CD4-positive, alpha-beta T cell (primary cell): ENCODE measurements at regions not wholly inside any gene's neighbourhood (a gene's known extent, or its start where the extent isn't known, plus 50 kb on each side); places are given as distances from the start of the nearest gene placed in this dataset.

Experiments
- ATAC-seq: fragments of 200-7000 bp; cut with Tn5 transposase; one replicate; pipeline ENCODE4 v1.10.0; 2022; ENCODE audit warnings: mild to moderate bottlenecking; ENCODE audit not compliant: poor library complexity
- CTCF ChIA-PET: fragments of 350-600 bp; sonication (Branson Sonifier 250); formaldehyde crosslinking; loops from one replicate; lab custom pipeline; 2021; ENCODE audit warnings: antibody characterized with exemption, inconsistent platforms; lab: Charles Lee
- POLR2A ChIA-PET: fragments of 350-600 bp; sonication (Branson Sonifier 250); formaldehyde crosslinking; loops from one replicate; lab custom pipeline; 2021; ENCODE audit warnings: antibody characterized with exemption, inconsistent platforms; lab: Charles Lee
- DNase-seq, 14 experiments: peaks; one replicate each; pipeline ENCODE4 v3.0.0-alpha.2; 2013 to 2020; ENCODE audit warnings: mixed read lengths in 2 of 14
- H3K27ac ChIP-seq, 2 donors: one replicate each; pipeline versions ENCODE4 v1.5.1 to v1.7.0; 2013; ENCODE audit warnings: low read length in 2 of 2, low read depth in 1 of 2, mild to moderate bottlenecking in 1 of 2
- H3K27me3 ChIP-seq, 2 experiments: 1 replicate in 1 of 2; 2 replicates in 1 of 2; pipeline versions ENCODE4 v1.6.1 to v1.7.0; 2013; ENCODE audit warnings: low read length in 2 of 2, control low read depth in 1 of 2, mild to moderate bottlenecking in 1 of 2, moderate library complexity in 1 of 2; ENCODE audit not compliant: insufficient read depth in 2 of 2, control insufficient read depth in 1 of 2
- H3K36me3 ChIP-seq: one replicate; pipeline ENCODE4 v1.6.1; 2013; ENCODE audit warnings: low read length, control low read depth; ENCODE audit not compliant: insufficient read depth
- H3K4me1 ChIP-seq: one replicate; pipeline ENCODE4 v1.6.1; 2013; ENCODE audit warnings: low read length, control low read depth; ENCODE audit not compliant: insufficient read depth
- H3K4me3 ChIP-seq: one replicate; pipeline ENCODE4 v1.5.1; 2013; ENCODE audit warnings: mild to moderate bottlenecking, low read length, moderate library complexity
- H3K9me3 ChIP-seq, 2 experiments: 1 replicate in 1 of 2; 2 replicates in 1 of 2; pipeline versions ENCODE4 v1.6.1 to v1.7.0; 2013; ENCODE audit warnings: low read length in 2 of 2, mild to moderate bottlenecking in 2 of 2, control low read depth in 1 of 2, moderate library complexity in 1 of 2; ENCODE audit not compliant: control insufficient read depth in 1 of 2, insufficient read depth in 1 of 2
- H3K27ac Mint-ChIP-seq: one replicate; pipeline ENCODE4 v1.8.0; 2020; ENCODE audit warnings: mixed read lengths
- H3K27me3 Mint-ChIP-seq: one replicate; pipeline ENCODE4 v1.8.0; 2021; ENCODE audit warnings: mixed read lengths
- H3K36me3 Mint-ChIP-seq: one replicate; pipeline ENCODE4 v1.8.0; 2021; ENCODE audit warnings: low read depth, mixed read lengths
- H3K4me1 Mint-ChIP-seq: one replicate; pipeline ENCODE4 v1.8.0; 2021; ENCODE audit warnings: low read depth, mixed read lengths
- H3K4me3 Mint-ChIP-seq: one replicate; pipeline ENCODE4 v1.8.0; 2020; ENCODE audit warnings: mild to moderate bottlenecking, mixed read lengths
- H3K9me3 Mint-ChIP-seq: one replicate; pipeline ENCODE4 v1.8.0; 2020; ENCODE audit warnings: mixed read lengths
- CTCF ChIP-seq: fragments of 200-600 bp; IDR thresholded peaks from one replicate; pipeline ENCODE4 v1.8.0; 2022; ENCODE audit warnings: antibody characterized with exemption, mild to moderate bottlenecking
- intact Hi-C, 2 experiments: fragments of 100-400 bp; cut with DNase I in 1 of 2; cut with micrococcal nuclease in 1 of 2; formaldehyde crosslinking; loops; one replicate each; pipeline versions ENCODE4 v1.15.1 to v1.9.0; 2023 to 2025; cut with DNase I, micrococcal nuclease

- no peak for DNase-seq
- no peak overlapping the region for H3K4me3 Mint-ChIP-seq
Observed at GRCh38 chrX:38746102-38746501, 55.2 kb upstream of the MID1IP1 start.

GRCh38 chrX:38750551-38750950, 50.7 kb upstream of the MID1IP1 start:
- ATAC-seq, result no peak
- no peaks in the 10 kb centered on the region for H3K9me3 Mint-ChIP-seq
- POLR2A ChIA-PET, result no interaction called here

More at GRCh38 chrX:38746102-38746501, 55.2 kb upstream of the MID1IP1 start:
- no peak for TF ChIP-seq CTCF
- Histone ChIP-seq H3K36me3 (no peaks in the 10 kb centered on the region), H3K4me1 (no peaks in the 10 kb centered on the region), H3K27me3 (no peaks in the 10 kb centered on the region), H3K4me3 (no peak overlapping the region), H3K27ac (no peak overlapping the region), H3K9me3 (no peaks in the 10 kb centered on the region)
- H3K9me3 Mint-ChIP-seq, result no peaks in the 10 kb centered on the region
- H3K27me3 Mint-ChIP-seq, result no peaks in the 10 kb centered on the region
- H3K27ac Mint-ChIP-seq, result no peak overlapping the region
- ATAC-seq, result no peak
- H3K4me1 Mint-ChIP-seq, result no peaks in the 10 kb centered on the region
- intact Hi-C loops, result no loop called here
- ChIA-PET POLR2A (no interaction called here), CTCF (no interaction called here)
- H3K36me3 Mint-ChIP-seq, result no peaks in the 10 kb centered on the region

More at GRCh38 chrX:38750551-38750950, 50.7 kb upstream of the MID1IP1 start:
- no peaks in the 10 kb centered on the region for H3K36me3 Mint-ChIP-seq
- intact Hi-C loops, result loop anchor here (5.0 kb wide), 2 partner anchors 402 to 492 kb away; no protein-coding TSS in a partner anchor
- CTCF ChIA-PET, result no interaction called here
- Histone ChIP-seq H3K27me3 (peaks cover 0 to 2% of the 10 kb centered on the region in 2 experiments), H3K4me3 (no peak overlapping the region), H3K4me1 (no peaks in the 10 kb centered on the region), H3K36me3 (no peaks in the 10 kb centered on the region), H3K27ac (no peak overlapping the region), H3K9me3 (no peaks in the 10 kb centered on the region)
- no peak overlapping the region for H3K27ac Mint-ChIP-seq
- H3K4me3 Mint-ChIP-seq, result no peak overlapping the region
- no peaks in the 10 kb centered on the region for H3K4me1 Mint-ChIP-seq
- no peaks in the 10 kb centered on the region for H3K27me3 Mint-ChIP-seq
- no peak for DNase-seq
- TF ChIP-seq CTCF, result no peak
